ENCODE measurements at regions not wholly inside any gene's neighbourhood (a gene's known extent, or its start where the extent isn't known, plus 50 kb on each side); places are given as distances from the start of the nearest gene placed in this dataset.

GRCh38 chr9:107093365-107094060 is 189.6 kb upstream of the RAD23B start:
- no peak for ATAC-seq

DNA sequence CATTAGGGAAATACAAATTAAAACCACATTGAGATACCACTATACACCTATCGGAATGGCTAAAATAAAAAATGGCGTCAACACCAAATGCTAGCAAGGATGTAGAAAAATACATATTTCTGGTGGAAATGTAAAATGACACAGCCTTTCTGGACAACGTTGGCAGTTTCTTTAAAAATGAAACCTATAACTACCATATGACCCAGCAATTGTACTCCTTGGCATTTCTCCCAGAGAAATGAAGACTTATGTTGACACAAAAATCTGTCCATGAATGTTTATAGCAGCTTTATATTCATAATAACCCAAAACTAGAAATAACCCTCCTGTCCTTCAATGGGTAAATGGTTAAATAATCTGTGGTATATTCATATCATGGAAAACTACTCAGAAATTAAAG is 188.7 kb upstream of the RAD23B start:
- Histone ChIP-seq H3K27me3 (no peaks in the 10 kb centered on the region), H3K4me1 (no peaks in the 10 kb centered on the region), H3K9me3 (no peaks in the 10 kb centered on the region), H3K36me3 (no peaks in the 10 kb centered on the region), H3K4me3 (no peak overlapping the region), H3K27ac (no peak overlapping the region)
- TF ChIP-seq, protein P1, sequence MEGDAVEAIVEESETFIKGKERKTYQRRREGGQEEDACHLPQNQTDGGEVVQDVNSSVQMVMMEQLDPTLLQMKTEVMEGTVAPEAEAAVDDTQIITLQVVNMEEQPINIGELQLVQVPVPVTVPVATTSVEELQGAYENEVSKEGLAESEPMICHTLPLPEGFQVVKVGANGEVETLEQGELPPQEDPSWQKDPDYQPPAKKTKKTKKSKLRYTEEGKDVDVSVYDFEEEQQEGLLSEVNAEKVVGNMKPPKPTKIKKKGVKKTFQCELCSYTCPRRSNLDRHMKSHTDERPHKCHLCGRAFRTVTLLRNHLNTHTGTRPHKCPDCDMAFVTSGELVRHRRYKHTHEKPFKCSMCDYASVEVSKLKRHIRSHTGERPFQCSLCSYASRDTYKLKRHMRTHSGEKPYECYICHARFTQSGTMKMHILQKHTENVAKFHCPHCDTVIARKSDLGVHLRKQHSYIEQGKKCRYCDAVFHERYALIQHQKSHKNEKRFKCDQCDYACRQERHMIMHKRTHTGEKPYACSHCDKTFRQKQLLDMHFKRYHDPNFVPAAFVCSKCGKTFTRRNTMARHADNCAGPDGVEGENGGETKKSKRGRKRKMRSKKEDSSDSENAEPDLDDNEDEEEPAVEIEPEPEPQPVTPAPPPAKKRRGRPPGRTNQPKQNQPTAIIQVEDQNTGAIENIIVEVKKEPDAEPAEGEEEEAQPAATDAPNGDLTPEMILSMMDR (IDR thresholded peaks at IDR 0.05): no peak
- DNase-seq (no peak), ATAC-seq (no peak)
- intact Hi-C loops (cut with DNase I): loop anchor here (10.0 kb wide), 1 partner anchor 60 kb away; no protein-coding TSS in a partner anchor

More at GRCh38 chr9:107093365-107094060, 189.6 kb upstream of the RAD23B start:
- Histone ChIP-seq H3K4me1 (no peaks in the 10 kb centered on the region), H3K4me3 (no peak overlapping the region), H3K36me3 (no peaks in the 10 kb centered on the region), H3K27ac (no peak overlapping the region), H3K27me3 (no peaks in the 10 kb centered on the region), H3K9me3 (no peaks in the 10 kb centered on the region)
- intact Hi-C loops (cut with DNase I): loop anchor here (10.0 kb wide), 1 partner anchor 59 kb away; no protein-coding TSS in a partner anchor
- TF ChIP-seq, protein P1 (IDR thresholded peaks at IDR 0.05): no peak
- DNase-seq: no peak

DNA sequence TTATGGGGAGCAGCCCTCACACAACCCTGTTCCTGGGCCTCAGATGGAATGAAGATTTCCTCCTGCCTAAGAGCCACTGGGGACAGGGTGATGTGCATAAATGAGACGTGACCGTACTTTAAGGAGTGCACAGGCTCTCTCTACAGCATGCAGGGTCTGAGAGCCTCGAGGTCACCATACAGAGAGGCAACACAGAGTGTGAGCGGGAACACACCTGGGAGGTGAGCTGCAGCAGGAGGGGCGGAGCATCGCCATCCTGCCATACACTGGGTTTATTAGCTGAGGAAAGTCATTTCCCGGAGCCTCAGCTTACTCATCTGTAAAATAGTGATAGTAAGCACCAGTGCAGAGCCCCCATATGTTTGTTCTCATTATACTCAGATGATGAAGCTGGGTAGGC is 182.5 kb upstream of the RAD23B start:
- H3K36me3 ChIP-seq: no peaks in the 10 kb centered on the region
- TF ChIP-seq, protein P1 (IDR thresholded peaks at IDR 0.05): no peak
- ATAC-seq: no peak
- no peaks in the 10 kb centered on the region for H3K27me3 ChIP-seq
- H3K4me1 ChIP-seq: no peaks in the 10 kb centered on the region
- intact Hi-C loops (cut with DNase I): no loop called here
- no peak overlapping the region for H3K4me3 ChIP-seq
- no peaks in the 10 kb centered on the region for H3K9me3 ChIP-seq
- no peak overlapping the region for H3K27ac ChIP-seq
- no peak for DNase-seq

GRCh38 chr9:107102011-107102410 is 181.1 kb upstream of the RAD23B start:
- Histone ChIP-seq H3K27ac (no peak overlapping the region), H3K9me3 (no peaks in the 10 kb centered on the region), H3K27me3 (no peaks in the 10 kb centered on the region), H3K36me3 (no peaks in the 10 kb centered on the region), H3K4me1 (no peaks in the 10 kb centered on the region), H3K4me3 (no peak overlapping the region)
- intact Hi-C loops (cut with DNase I): no loop called here
- DNase-seq: no peak
- TF ChIP-seq, protein P1 (IDR thresholded peaks at IDR 0.05): no peak
- ATAC-seq: no peak

DNA sequence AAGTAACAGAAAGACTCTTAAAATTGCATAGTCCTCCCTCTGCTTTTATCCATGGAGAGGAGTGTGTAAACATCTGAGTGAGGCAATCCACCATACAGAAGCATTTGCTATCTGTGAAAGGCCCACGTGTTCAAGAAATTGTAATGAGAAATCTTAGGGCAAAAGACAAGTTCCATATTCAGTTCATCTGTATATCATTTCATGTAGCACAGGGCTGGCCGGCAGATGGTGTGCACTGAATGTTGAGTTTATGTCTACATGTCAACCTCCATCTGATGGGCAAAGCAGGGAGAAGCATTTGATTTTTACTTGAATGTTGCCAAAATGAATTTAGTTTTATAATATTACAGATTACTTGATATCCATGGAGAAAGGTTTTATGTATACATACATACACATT is 179.5 kb upstream of the RAD23B start:
- intact Hi-C loops (cut with DNase I): no loop called here

More for the DNA sequence above, 179.5 kb upstream of the RAD23B start:
- Histone ChIP-seq H3K27ac (no peak overlapping the region), H3K27me3 (no peaks in the 10 kb centered on the region), H3K4me3 (no peak overlapping the region), H3K4me1 (no peaks in the 10 kb centered on the region), H3K9me3 (no peaks in the 10 kb centered on the region), H3K36me3 (no peaks in the 10 kb centered on the region)
- ATAC-seq (no peak), DNase-seq (no peak)
- TF ChIP-seq, protein P1 (IDR thresholded peaks at IDR 0.05): no peak
